Bronchial epithelial cell (primary cell): ENCODE measurements at regions not wholly inside any gene's neighbourhood (a gene's known extent, or its start where the extent isn't known, plus 50 kb on each side); places are given as distances from the start of the nearest gene placed in this dataset.

Source experiments
- DNase-seq: peaks from one replicate; pipeline ENCODE4 v3.0.0-alpha.2; 2010; ENCODE audit warnings: low read depth
- FAIRE-seq: peaks from 2 replicates; lab custom pipeline; 2011; peaks lifted over from hg19 to GRCh38; lab: Jason Lieb, UNC
- H3K27me3 ChIP-seq: 2 replicates; pipeline ENCODE4 v1.5.1; 2011; ENCODE audit warnings: low read length; ENCODE audit not compliant: control insufficient read depth, insufficient read depth
- H3K36me3 ChIP-seq: 2 replicates; pipeline ENCODE4 v1.5.1; 2011; ENCODE audit warnings: low read length; ENCODE audit not compliant: control insufficient read depth, insufficient read depth
- H3K4me3 ChIP-seq: 2 replicates; pipeline ENCODE4 v1.5.1; 2011; ENCODE audit warnings: mild to moderate bottlenecking, low read depth, low read length, control low read depth
- TF ChIP-seq, protein P1 (sequence below): IDR thresholded peaks from 2 replicates; pipeline ENCODE4 v1.5.1; 2011; ENCODE audit warnings: mild to moderate bottlenecking, moderate library complexity, low read length, control low read depth, inconsistent platforms; ENCODE audit not compliant: insufficient read depth, severe bottlenecking

DNA sequence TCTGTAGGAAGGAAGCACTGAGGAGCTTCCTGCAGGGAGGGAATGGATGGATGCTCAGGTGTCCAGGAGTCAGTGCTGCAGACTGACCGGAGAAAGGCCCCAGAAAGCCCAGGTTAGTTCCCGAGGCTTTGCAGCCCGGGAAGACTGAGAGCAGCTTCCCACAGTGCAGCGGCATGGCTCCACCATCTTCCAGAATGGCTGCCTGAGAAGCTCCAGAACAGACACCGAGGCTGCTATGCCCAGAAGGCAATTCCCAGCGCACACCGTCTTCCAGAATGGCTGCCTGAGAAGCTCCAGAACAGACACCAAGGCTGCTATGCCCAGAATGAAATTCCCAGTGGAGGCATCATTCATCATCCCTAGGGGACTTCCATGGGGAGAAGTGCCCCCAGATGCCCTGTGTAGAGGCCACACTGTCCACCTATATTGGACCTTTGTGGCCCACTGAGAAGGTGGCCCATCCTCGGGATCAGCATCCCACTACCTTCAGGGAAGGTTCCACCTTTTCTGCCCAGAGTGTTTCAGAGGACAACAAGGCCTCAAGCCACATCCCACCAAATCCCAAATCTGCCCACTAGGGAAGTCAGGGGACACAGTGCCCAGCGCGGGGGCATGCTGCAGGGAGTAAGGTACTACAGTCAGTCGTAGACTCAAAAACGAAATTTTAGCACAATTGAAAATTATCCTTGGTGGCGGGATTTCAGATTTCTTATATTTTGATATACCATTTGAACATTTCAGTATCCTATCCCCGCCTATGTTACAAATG lies 80.5 kb downstream of the KCNF1 start:
- no peak for FAIRE-seq
- H3K4me3 ChIP-seq, result no peak overlapping the region
- H3K27me3 ChIP-seq, result peaks cover 1% of the 10 kb centered on the region
- no peak for DNase-seq
- H3K36me3 ChIP-seq, result no peaks in the 10 kb centered on the region
- TF ChIP-seq, protein P1, sequence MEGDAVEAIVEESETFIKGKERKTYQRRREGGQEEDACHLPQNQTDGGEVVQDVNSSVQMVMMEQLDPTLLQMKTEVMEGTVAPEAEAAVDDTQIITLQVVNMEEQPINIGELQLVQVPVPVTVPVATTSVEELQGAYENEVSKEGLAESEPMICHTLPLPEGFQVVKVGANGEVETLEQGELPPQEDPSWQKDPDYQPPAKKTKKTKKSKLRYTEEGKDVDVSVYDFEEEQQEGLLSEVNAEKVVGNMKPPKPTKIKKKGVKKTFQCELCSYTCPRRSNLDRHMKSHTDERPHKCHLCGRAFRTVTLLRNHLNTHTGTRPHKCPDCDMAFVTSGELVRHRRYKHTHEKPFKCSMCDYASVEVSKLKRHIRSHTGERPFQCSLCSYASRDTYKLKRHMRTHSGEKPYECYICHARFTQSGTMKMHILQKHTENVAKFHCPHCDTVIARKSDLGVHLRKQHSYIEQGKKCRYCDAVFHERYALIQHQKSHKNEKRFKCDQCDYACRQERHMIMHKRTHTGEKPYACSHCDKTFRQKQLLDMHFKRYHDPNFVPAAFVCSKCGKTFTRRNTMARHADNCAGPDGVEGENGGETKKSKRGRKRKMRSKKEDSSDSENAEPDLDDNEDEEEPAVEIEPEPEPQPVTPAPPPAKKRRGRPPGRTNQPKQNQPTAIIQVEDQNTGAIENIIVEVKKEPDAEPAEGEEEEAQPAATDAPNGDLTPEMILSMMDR, result no peak

DNA sequence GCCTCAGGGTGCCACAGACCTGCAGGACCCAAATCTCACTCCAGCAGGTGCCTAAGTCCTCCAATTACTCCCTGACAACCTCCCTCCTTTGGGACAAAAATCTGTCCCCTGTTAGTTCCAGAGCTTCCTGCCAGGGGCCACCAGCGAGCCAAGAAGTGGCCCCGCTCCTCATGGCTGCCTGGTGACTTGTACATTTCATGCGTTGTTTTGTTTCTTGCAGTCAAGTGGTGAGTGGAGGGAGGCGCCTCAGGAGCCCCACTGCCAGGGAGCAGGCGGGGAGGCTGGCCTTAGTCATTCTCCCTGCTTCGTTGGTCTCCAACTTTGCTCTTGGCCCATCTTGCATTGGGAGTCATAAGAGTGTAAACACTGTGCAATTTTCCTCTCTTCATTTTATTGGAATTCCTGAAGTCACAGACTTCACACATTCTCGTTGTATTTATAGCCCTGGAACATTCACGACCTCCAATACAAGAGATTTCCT lies 81.3 kb downstream of the KCNF1 start:
- Histone ChIP-seq H3K36me3 (no peaks in the 10 kb centered on the region), H3K4me3 (no peak overlapping the region), H3K27me3 (peaks cover 1% of the 10 kb centered on the region)
- TF ChIP-seq, protein P1, result no peak
- no peak for DNase-seq
- no peak for FAIRE-seq

DNA sequence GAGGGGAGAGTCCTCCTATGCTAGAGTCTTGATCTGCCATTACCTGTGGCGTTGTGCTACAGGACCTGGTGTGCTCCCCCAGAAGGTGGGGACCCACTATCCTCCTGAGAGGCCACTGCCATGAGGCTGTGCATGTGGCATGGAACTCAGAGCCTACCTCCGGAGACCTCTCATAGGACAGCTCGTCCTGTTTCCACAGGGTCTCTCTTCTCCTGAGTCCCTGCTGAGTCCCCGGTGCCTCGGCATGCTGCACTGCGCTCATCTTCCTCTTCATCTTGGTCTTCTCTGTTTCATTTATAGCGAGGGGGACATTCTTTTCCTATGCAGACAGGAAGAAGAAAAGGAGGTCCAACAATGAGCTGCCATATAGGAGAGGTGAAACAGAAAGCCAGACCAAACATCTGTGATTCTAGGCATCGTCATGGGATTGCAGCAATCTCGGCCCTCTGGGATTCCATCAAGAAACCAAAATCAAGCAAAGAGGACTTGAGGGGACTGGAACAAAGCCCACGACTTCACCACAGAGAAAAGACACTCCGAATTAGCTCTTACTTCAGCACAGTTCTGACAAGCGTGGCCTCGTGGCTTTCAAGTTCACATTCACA lies 83.7 kb downstream of the KCNF1 start:
- Histone ChIP-seq H3K36me3 (no peaks in the 10 kb centered on the region), H3K27me3 (peaks cover 1% of the 10 kb centered on the region), H3K4me3 (no peak overlapping the region)
- TF ChIP-seq, protein P1, result no peak
- no peak for FAIRE-seq
- no peak for DNase-seq

DNA sequence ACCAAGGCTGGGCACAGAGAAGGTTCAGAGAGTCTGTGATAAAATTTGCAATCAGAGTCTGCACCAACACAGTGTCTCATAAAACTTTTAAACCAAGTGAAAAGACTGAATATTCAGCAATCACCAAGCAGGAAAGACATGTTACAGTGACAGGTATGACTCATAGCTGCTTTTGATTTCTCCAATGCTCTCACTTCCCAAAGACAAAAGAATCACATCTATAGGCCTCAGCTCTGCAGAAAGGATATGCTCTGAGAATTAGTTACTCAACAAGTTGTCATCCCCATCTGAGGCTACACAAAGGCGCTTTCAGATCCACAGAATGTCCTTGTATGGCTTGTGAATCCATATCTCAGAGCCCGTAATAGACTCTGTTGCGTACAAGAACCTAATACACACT lies 92.5 kb downstream of the KCNF1 start:
- H3K36me3 ChIP-seq, result no peaks in the 10 kb centered on the region
- no peak for FAIRE-seq
- peak; percentile 91 for DNase-seq
- TF ChIP-seq, protein P1, result no peak
- no peak overlapping the region for H3K4me3 ChIP-seq
- H3K27me3 ChIP-seq, result no peaks in the 10 kb centered on the region

DNA sequence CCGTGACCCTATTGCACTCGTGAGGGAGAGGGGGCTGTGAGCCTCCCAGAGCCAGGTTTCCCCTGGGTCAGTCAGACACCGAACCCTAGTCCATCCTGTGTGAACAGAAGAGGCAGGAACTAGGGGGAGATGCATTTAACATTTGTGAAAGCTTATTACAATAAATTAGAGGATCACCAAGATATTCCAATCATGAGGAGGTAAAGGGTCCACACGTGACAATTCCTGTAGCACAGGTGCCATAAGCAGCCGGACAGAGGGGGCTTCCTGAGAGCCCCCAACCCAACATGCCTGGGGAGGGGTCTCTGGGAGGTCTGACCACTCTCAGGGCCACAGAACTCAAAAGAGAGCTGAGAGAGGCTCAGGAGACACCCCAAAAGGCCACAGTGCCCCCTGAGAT lies 93.3 kb downstream of the KCNF1 start:
- H3K4me3 ChIP-seq, result no peak overlapping the region

More for the DNA sequence above, 93.3 kb downstream of the KCNF1 start:
- FAIRE-seq (no peak), DNase-seq (no peak)
- no peaks in the 10 kb centered on the region for H3K27me3 ChIP-seq
- H3K36me3 ChIP-seq, result no peaks in the 10 kb centered on the region
- TF ChIP-seq, protein P1, result no peak
